GM18909 (cell line): ENCODE measurements at regions not wholly inside any gene's neighbourhood (a gene's known extent, or its start where the extent isn't known, plus 50 kb on each side); places are given as distances from the start of the nearest gene placed in this dataset.
A peak's percentile ranks its signal among the peaks of the same experiment; 100 is the strongest.

Source experiments
- ATAC-seq: cut with Tn5 transposase; IDR thresholded peaks from one replicate; pipeline ENCODE4 v1.9.1; 2021; ENCODE audit warnings: mild to moderate bottlenecking; ENCODE audit not compliant: unreplicated experiment, poor library complexity

- peak; percentile 89 for ATAC-seq
These were observed 310.8 kb downstream of the GALR1 start for GRCh38 chr18:77560341-77560992.

- no peak for ATAC-seq
These were observed 317.0 kb downstream of the GALR1 start for GRCh38 chr18:77566604-77567003.

DNA sequence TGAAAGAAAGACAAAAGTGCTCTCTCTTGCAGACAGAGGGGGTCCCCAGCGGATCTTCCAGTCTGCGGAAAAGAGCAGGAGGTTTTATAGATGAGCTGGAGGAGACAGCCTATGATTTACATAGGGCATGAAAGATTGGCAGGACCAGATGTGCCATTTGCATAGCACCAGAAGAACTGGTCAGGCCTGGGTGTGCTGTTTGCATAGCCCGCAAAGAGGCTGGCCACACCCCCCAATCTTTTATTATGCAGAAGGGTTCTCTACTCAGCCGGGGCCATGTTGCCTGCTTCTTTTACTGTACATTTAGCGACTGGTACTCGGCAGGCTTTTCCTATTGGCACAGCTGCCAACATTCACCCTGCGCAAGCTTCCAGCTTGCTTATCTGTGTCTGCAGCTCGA is 317.6 kb downstream of the GALR1 start:
- ATAC-seq, result no peak

DNA sequence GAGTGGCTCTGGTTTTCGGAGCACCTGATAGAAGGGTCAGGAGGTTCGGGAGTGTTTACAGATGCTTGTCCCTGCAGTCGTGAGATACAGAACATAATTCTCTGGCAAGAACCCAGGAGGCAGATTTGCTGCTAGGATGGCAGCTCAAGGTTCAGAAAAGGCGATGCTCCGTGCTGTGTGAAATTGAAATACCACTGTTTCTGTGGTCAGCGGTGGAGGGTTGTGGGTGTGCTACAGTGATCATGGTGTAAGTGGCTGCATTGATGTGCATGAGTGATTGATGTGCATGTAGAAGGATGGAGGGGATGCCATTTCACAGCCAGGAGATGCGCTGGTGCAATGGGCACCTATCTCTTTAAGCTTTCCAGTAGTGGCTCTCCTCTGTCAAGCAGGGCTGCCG is 322.1 kb downstream of the GALR1 start:
- no peak for ATAC-seq

- ATAC-seq, result no peak
These were observed 322.9 kb downstream of the GALR1 start for GRCh38 chr18:77572537-77572936.

- ATAC-seq, result no peak
These were observed 323.9 kb downstream of the GALR1 start for GRCh38 chr18:77573571-77573970.

DNA sequence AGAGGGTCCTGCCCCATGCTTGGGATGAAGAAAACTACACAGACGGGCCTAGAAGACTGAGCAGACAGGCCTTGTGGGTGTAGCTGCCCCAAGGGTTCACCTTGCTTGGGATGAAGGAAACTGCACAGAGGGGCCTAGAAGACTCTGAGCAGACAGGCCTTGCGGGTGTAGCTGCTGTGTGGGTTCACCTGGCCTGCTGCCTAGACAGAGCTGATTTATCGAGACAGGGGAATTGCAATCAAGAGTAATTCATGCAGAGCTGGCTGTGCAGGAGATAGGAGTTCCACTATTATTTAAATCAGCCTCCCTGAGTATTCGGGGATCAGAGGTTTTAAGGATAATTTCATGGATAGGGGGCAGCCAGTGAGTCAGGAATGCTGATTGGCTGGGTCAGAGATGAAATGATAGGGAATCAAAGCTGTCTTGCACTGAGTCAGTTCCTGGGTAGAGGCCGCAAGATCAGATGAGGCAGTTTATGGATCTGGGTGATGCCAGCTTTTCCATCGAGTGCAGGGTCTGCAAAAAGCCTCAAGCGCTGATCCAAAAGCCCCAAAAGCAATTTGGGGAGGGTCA is 341.4 kb downstream of the GALR1 start:
- no peak for ATAC-seq

- ATAC-seq, result no peak
These were observed 348.1 kb downstream of the GALR1 start for GRCh38 chr18:77597726-77598125.

- no peak for ATAC-seq
These were observed 351.0 kb downstream of the GALR1 start for GRCh38 chr18:77600674-77601073.

DNA sequence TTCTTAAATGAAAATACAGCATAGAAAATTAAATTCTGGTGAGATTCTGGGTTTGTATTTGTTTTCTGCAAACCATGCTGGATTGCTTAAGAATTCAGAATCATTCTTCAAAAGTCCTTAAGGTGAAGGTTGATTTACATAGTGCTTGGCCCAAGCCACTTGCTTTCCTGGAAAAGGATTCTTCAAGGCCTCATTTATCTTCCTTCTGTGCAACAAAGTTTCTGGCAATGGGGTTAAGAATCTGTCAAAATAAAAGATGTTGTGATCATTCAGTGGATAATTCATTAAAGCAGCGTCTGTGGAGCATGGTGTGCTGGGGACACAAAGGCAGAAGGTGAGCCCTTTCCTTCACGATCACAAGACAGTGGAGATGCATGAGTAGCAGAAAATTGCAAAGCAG is 351.9 kb downstream of the GALR1 start:
- no peak for ATAC-seq

GRCh38 chr18:77607087-77607486 is 357.4 kb downstream of the GALR1 start:
- no peak for ATAC-seq

- no peak for ATAC-seq
These were observed 359.2 kb downstream of the GALR1 start for GRCh38 chr18:77608807-77609206.

GRCh38 chr18:77617694-77618093 is 368.0 kb downstream of the GALR1 start:
- no peak for ATAC-seq

- ATAC-seq, result no peak
These were observed 369.9 kb downstream of the GALR1 start for GRCh38 chr18:77619525-77619924.

- ATAC-seq, result no peak
These were observed 372.5 kb downstream of the GALR1 start for GRCh38 chr18:77622009-77622692.

DNA sequence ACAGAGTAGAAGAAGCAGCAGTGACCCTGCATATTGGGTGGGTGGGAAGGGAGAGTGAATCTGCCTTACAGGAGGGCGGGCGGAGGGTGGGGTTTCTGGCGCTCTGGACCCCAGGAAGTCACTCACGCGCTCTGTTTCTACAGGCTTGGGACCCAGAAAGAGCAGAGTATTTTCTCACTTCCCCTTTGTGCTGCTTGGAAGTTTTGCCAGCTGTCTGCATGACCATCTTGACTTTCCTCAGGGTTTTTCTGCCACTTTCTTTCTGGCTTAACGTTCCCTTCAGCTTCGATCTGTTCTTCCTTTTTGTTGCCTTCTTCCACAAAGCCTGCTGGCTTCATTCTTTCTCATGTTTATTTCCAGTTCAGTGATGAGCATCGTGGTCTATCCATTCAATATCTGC is 383.1 kb downstream of the GALR1 start:
- peak; percentile 71 for ATAC-seq

- ATAC-seq, result no peak
These were observed 384.8 kb downstream of the GALR1 start for GRCh38 chr18:77634494-77634893.

DNA sequence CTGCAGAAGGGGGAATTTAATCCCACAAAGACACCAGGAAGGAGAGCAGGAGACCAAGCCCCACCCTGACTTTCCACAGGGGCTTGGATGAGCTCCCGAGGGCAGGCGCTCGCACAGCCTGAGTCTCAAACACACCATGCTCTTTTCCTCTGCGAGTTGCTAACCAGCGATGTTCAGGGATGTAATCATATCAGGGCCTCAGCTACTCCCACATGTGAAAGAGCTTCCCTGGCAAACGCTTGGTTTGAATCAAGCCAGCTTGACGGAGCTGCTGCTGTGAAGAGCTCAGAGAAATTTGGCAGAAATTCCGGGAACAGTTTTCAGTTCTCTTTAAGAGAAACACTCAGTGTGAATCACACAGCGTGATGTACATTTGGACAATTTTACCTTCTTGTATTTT is 385.8 kb downstream of the GALR1 start:
- no peak for ATAC-seq

GRCh38 chr18:77635858-77636257 is 386.2 kb downstream of the GALR1 start:
- ATAC-seq, result no peak

- no peak for ATAC-seq
These were observed 395.7 kb downstream of the GALR1 start for GRCh38 chr18:77645170-77645872.

DNA sequence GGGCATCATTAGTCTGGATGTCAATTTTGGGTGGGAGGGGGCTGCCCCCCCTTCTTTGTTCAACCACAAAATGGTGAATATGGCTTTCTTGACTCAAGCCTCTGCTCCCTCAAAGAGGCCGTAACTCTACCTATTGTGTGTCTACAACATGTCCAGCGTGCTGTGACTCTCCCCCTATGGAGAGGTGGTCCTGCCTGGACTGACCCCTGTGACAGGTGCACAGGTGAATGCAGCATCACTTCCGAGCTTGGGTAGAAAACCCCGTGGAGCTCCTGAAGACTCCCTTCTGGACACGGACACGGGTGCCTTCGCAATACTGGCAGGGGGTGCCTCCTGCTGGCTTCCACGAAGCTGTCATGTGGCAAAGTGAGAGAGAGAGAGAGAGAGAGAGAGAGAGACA is 397.8 kb downstream of the GALR1 start:
- ATAC-seq, result no peak
